ENCODE measurements at regions not wholly inside any gene's neighbourhood (a gene's known extent, or its start where the extent isn't known, plus 50 kb on each side); places are given as distances from the start of the nearest gene placed in this dataset.

DNA sequence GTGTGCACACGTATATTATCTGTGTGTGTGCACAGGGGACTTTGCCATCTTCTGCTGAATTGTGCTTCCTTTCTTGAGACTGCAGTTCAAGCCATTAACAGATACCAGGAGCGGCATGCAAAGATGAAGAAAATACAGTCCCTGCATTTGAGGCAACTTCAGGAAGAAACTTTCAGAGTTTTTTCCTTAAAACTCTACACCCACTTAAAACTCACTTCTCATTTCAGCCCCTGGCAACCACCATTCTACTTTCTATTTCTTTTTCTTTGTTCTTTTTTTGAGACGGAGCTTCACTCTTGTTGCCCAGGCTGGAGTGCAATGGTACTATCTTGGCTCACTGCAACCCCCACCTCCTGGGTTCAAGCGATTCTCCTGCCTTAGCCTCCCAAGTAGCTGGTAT lies 448.9 kb upstream of the ZMIZ1 start:
- TF ChIP-seq, protein P1, sequence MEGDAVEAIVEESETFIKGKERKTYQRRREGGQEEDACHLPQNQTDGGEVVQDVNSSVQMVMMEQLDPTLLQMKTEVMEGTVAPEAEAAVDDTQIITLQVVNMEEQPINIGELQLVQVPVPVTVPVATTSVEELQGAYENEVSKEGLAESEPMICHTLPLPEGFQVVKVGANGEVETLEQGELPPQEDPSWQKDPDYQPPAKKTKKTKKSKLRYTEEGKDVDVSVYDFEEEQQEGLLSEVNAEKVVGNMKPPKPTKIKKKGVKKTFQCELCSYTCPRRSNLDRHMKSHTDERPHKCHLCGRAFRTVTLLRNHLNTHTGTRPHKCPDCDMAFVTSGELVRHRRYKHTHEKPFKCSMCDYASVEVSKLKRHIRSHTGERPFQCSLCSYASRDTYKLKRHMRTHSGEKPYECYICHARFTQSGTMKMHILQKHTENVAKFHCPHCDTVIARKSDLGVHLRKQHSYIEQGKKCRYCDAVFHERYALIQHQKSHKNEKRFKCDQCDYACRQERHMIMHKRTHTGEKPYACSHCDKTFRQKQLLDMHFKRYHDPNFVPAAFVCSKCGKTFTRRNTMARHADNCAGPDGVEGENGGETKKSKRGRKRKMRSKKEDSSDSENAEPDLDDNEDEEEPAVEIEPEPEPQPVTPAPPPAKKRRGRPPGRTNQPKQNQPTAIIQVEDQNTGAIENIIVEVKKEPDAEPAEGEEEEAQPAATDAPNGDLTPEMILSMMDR (IDR thresholded peaks at IDR 0.05; ENCODE audit: low read depth, low read length), result no peak
- no peak overlapping the region for H3K4me3 ChIP-seq (ENCODE audit: low read depth, low read length)

DNA sequence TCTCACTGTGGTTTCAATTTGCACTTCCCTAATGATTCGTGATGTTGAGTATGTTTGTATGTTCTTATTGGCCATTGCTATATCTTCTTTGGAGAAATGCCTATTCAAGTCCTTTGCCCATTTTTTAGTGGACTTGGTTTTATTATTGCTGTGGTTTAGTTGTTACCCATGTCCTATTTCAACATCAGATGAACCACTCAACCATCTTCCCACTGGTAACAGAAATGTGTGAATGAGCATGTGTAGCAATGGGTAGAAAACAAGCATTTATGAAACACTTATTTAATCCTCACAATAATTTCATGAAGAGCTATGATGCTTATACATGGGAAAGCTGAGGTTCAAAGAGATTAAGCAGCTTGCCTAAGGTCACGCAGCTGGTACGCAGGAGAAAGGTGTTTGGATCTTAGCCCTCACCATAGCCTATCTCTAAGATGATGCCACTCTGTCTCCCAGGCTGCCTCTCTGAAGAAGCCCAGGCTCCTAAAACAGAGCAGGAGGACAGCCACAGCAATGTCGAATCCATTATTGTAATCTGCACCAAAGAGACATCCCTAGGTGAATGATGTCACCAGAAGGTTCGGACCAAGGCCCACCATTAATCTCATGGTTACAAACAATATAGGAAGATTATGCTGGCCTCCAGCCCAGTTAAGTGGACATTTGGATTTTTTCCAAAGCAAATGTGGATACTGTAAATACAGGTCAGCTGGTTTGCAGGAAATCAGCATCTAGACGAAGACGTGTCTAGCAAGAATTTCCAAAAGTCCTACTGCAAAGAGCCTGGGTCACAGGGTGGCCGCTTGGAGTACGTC lies 447.6 kb upstream of the ZMIZ1 start:
- TF ChIP-seq, protein P1 (IDR thresholded peaks at IDR 0.05; ENCODE audit: low read depth, low read length), result no peak
- no peak overlapping the region for H3K4me3 ChIP-seq (ENCODE audit: low read depth, low read length)

DNA sequence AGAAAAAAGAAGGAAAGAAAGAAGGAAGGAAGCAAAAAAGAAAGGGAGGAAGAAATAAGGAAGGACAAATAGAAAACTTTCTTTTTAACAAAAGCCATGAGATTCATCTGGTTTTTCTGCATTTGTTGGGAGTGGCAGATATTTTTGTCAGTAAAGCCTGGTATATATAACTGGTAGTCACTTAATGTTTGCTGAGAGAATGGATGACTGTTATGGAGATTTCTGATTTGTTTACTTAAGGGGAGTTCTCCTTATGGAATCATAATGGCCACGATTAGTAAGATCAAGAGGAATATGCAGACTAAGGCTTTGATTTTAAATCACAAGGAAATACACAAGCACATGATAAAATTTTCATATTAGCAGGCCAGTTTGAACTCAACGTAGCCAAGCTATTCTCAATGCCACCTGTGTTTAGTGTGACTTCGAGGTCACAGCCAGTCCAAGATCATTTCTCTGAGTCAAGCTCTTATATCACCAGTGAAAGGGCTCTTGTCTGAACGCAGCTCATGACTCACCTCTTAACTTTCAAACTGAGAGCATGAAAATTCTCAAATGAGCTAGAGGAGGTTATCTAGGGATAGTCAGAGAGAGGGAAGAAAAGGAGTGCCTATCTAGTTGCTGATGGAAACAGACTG lies 445.1 kb upstream of the ZMIZ1 start:
- TF ChIP-seq, protein P1 (IDR thresholded peaks at IDR 0.05; ENCODE audit: low read depth, low read length), result no peak
- no peak overlapping the region for H3K4me3 ChIP-seq (ENCODE audit: low read depth, low read length)

DNA sequence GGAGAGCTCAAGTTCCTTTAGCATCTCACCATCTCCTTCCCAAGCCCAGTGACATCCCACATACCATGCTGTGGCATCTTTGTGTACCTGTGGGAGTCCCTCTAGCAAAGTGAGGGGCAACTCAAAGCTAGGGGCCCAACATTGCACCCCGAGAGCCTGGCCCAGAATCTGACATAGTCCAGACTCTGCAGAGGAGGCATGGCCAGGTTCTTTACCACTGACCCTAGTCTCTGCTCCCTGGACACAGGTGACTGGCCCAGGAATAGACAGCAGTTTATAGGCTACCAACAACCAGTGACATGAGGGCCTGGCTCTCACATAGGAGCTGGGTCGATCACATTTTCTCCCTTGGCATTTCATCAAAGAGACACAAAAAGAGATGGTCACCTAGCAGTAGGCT lies 444.0 kb upstream of the ZMIZ1 start:
- TF ChIP-seq, protein P1 (IDR thresholded peaks at IDR 0.05; ENCODE audit: low read depth, low read length), result no peak
- H3K4me3 ChIP-seq (ENCODE audit: low read depth, low read length), result no peak overlapping the region

DNA sequence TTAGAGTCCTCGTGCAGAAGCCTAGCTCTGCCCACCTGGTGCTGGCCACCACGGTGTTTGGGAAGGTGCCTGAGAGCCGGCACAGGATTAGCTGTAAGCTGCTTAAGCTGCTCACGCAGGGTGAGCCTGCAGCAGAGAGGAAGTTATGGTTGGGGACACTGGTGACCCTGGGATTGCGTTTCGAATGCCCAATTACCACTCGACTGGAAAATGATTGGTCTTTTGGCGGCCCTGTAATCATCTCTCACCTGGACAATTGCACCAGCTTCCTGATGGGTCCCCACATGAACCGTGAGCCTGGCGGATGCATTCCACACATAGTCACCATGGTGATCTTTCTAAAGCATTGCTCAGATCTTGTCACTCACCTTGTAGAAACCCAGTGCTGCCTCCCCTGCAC lies 442.3 kb upstream of the ZMIZ1 start:
- H3K4me3 ChIP-seq (ENCODE audit: low read depth, low read length), result no peak overlapping the region
- TF ChIP-seq, protein P1 (IDR thresholded peaks at IDR 0.05; ENCODE audit: low read depth, low read length), result no peak

DNA sequence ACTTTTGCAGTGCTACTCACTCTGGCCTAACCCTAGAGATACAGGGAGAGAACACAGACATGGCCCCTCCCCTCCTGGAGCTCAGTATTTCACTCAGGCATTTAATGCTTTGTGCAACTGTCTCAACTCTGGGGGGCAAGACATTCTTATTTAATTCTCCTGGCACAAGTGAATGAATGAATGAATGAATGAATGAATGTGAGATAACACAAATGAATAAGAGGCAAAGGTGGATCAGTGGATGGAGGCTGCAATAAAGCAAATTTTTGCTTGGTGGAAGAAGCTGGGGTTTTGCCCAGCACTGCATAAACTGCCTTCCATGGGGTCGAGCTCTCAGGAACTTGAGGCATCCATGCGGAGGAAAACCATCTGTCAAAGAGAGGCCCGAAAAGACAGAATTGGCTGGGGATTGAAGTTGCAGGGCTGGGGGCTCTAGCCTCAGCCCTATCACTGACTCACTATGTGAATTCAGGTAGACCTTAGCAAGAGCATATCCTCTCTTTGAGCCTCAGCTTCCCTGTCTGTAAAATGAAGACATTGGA lies 441.4 kb upstream of the ZMIZ1 start:
- TF ChIP-seq, protein P1 (IDR thresholded peaks at IDR 0.05; ENCODE audit: low read depth, low read length), result no peak
- H3K4me3 ChIP-seq (ENCODE audit: low read depth, low read length), result no peak overlapping the region

DNA sequence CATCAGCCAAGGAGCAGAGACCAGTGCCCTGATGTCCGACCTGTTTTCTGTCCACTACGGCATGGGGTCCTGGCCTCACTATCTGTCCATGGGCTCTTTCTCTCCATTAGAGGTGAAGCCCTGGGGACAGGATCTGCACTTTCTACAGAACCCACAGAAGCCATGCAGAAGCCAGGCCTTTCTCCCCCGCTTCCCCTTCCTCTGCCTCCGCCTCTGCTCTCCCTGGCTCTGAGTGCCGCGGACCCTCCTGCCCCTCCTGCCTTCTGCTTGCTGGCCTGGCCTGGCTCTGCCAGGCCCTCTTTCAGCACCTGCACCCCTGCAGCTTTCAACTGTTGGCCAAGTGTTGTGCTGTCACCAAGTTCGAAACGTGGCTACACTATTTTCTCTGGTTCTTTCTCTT lies 439.8 kb upstream of the ZMIZ1 start:
- H3K4me3 ChIP-seq (ENCODE audit: low read depth, low read length), result no peak overlapping the region
- TF ChIP-seq, protein P1 (IDR thresholded peaks at IDR 0.05; ENCODE audit: low read depth, low read length), result no peak
